Bronchial epithelial cell (primary cell): ENCODE measurements at regions not wholly inside any gene's neighbourhood (a gene's known extent, or its start where the extent isn't known, plus 50 kb on each side); places are given as distances from the start of the nearest gene placed in this dataset.

Experiments used
- DNase-seq: peaks from one replicate; pipeline ENCODE4 v3.0.0-alpha.2; 2010; ENCODE audit warnings: low read depth
- FAIRE-seq: peaks from 2 replicates; lab custom pipeline; 2011; peaks lifted over from hg19 to GRCh38; lab: Jason Lieb, UNC
- H3K27me3 ChIP-seq: 2 replicates; pipeline ENCODE4 v1.5.1; 2011; ENCODE audit warnings: low read length; ENCODE audit not compliant: control insufficient read depth, insufficient read depth
- H3K36me3 ChIP-seq: 2 replicates; pipeline ENCODE4 v1.5.1; 2011; ENCODE audit warnings: low read length; ENCODE audit not compliant: control insufficient read depth, insufficient read depth
- H3K4me3 ChIP-seq: 2 replicates; pipeline ENCODE4 v1.5.1; 2011; ENCODE audit warnings: mild to moderate bottlenecking, low read depth, low read length, control low read depth
- TF ChIP-seq, protein P1 (sequence below): IDR thresholded peaks from 2 replicates; pipeline ENCODE4 v1.5.1; 2011; ENCODE audit warnings: mild to moderate bottlenecking, moderate library complexity, low read length, control low read depth, inconsistent platforms; ENCODE audit not compliant: insufficient read depth, severe bottlenecking

GRCh38 chr14:71855399-71856036 lies 76.7 kb upstream of the RGS6 start:
- Histone ChIP-seq H3K27me3 (no peaks in the 10 kb centered on the region), H3K4me3 (no peak overlapping the region), H3K36me3 (no peaks in the 10 kb centered on the region)
- DNase-seq (peak; percentile 60), FAIRE-seq (no peak)
- TF ChIP-seq, protein P1, sequence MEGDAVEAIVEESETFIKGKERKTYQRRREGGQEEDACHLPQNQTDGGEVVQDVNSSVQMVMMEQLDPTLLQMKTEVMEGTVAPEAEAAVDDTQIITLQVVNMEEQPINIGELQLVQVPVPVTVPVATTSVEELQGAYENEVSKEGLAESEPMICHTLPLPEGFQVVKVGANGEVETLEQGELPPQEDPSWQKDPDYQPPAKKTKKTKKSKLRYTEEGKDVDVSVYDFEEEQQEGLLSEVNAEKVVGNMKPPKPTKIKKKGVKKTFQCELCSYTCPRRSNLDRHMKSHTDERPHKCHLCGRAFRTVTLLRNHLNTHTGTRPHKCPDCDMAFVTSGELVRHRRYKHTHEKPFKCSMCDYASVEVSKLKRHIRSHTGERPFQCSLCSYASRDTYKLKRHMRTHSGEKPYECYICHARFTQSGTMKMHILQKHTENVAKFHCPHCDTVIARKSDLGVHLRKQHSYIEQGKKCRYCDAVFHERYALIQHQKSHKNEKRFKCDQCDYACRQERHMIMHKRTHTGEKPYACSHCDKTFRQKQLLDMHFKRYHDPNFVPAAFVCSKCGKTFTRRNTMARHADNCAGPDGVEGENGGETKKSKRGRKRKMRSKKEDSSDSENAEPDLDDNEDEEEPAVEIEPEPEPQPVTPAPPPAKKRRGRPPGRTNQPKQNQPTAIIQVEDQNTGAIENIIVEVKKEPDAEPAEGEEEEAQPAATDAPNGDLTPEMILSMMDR: peak; percentile 71

GRCh38 chr14:71856199-71856919 lies 75.9 kb upstream of the RGS6 start:
- Histone ChIP-seq H3K4me3 (no peak overlapping the region), H3K36me3 (no peaks in the 10 kb centered on the region), H3K27me3 (no peaks in the 10 kb centered on the region)
- DNase-seq (peak; percentile 48), FAIRE-seq (no peak)
- TF ChIP-seq, protein P1: no peak

GRCh38 chr14:71863049-71863448 lies 69.2 kb upstream of the RGS6 start:
- no peak for FAIRE-seq
- H3K27me3 ChIP-seq: no peaks in the 10 kb centered on the region
- H3K36me3 ChIP-seq: no peaks in the 10 kb centered on the region
- TF ChIP-seq, protein P1: no peak
- no peak for DNase-seq
- H3K4me3 ChIP-seq: no peak overlapping the region

- no peak overlapping the region for H3K4me3 ChIP-seq
- TF ChIP-seq, protein P1: no peak
- DNase-seq (no peak), FAIRE-seq (no peak)
- H3K27me3 ChIP-seq: no peaks in the 10 kb centered on the region
- H3K36me3 ChIP-seq: no peaks in the 10 kb centered on the region
Observed at GRCh38 chr14:71863766-71864165, 68.5 kb upstream of the RGS6 start.
